GM23248 (cell line): ENCODE measurements at regions not wholly inside any gene's neighbourhood (a gene's known extent, or its start where the extent isn't known, plus 50 kb on each side); places are given as distances from the start of the nearest gene placed in this dataset.

Experiments used
- DNase-seq: peaks from one replicate; pipeline ENCODE4 v3.0.0-alpha.2; 2015
- H2AFZ ChIP-seq: fragments of 200-600 bp; sonication (generic); 2 replicates; pipeline ENCODE4 v1.6.1; 2016; ENCODE audit warnings: antibody characterized with exemption
- H3F3A ChIP-seq: fragments of 200-600 bp; sonication (generic); 2 replicates; pipeline ENCODE4 v1.6.1; 2016; ENCODE audit warnings: mild to moderate bottlenecking, antibody characterized with exemption, mixed run types; ENCODE audit not compliant: insufficient read depth
- H3K27ac ChIP-seq: fragments of 200-600 bp; sonication (generic); 2 replicates; pipeline ENCODE4 v1.5.1; 2016; ENCODE audit warnings: mild to moderate bottlenecking
- H3K27me3 ChIP-seq: fragments of 200-600 bp; sonication (generic); replicated peaks from 2 replicates; pipeline ENCODE4 v1.6.1; 2016; ENCODE audit warnings: mild to moderate bottlenecking; ENCODE audit not compliant: insufficient read depth
- H3K36me3 ChIP-seq: fragments of 200-600 bp; sonication (generic); 2 replicates; pipeline ENCODE4 v1.6.1; 2016; ENCODE audit warnings: low read depth, mild to moderate bottlenecking
- H3K4me1 ChIP-seq: fragments of 200-600 bp; sonication (generic); 2 replicates; pipeline ENCODE4 v1.6.1; 2016; ENCODE audit warnings: mild to moderate bottlenecking; ENCODE audit not compliant: insufficient read depth
- H3K4me2 ChIP-seq: fragments of 200-600 bp; sonication (generic); one replicate; pipeline ENCODE4 v1.6.1; 2016; ENCODE audit warnings: mild to moderate bottlenecking; ENCODE audit not compliant: unreplicated experiment
- H3K4me3 ChIP-seq: fragments of 200-600 bp; sonication (generic); 2 replicates; pipeline ENCODE4 v1.5.1; 2016; ENCODE audit warnings: mild to moderate bottlenecking
- H3K79me2 ChIP-seq: fragments of 200-600 bp; sonication (generic); 2 replicates; pipeline ENCODE4 v1.6.1; 2016; ENCODE audit warnings: mild to moderate bottlenecking; ENCODE audit not compliant: insufficient read depth
- H3K9ac ChIP-seq: fragments of 200-600 bp; sonication (generic); 2 replicates; pipeline ENCODE4 v1.6.1; 2016; ENCODE audit warnings: mild to moderate bottlenecking
- H3K9me2 ChIP-seq: fragments of 200-600 bp; sonication (generic); 2 replicates; pipeline ENCODE4 v1.6.1; 2016; ENCODE audit warnings: mixed run types, mild to moderate bottlenecking, moderate library complexity; ENCODE audit not compliant: insufficient read depth
- H3K9me3 ChIP-seq: fragments of 200-600 bp; sonication (generic); one replicate; pipeline ENCODE4 v1.6.1; 2017; ENCODE audit warnings: low read depth
- H4K20me1 ChIP-seq: fragments of 200-600 bp; sonication (generic); 2 replicates; pipeline ENCODE4 v1.6.0; 2016; ENCODE audit not compliant: insufficient read depth
- EZH2 ChIP-seq: fragments of 200-600 bp; sonication (generic); IDR thresholded peaks from 2 replicates; pipeline ENCODE4 v1.6.1; 2018; ENCODE audit warnings: antibody characterized with exemption, mild to moderate bottlenecking; ENCODE audit not compliant: insufficient read depth, poor library complexity, severe bottlenecking
- EZH2phosphoT487 ChIP-seq: fragments of 200-600 bp; sonication (generic); IDR thresholded peaks from 2 replicates; pipeline ENCODE4 v1.6.1; 2018; ENCODE audit warnings: antibody characterized with exemption, moderate library complexity, mild to moderate bottlenecking, low read depth; ENCODE audit not compliant: insufficient read depth
- WGBS, 2 experiments: methylation state at CpG; one replicate each; pipeline ENCODE4 v1.1.6; 2015 to 2017; ENCODE audit warnings: low lambda C conversion rate in 2 of 2, low coverage in 1 of 2; ENCODE audit errors: missing lambda C conversion rate in 2 of 2; 5-methylcytosine and 5-hydroxymethylcytosine counted together
- in situ Hi-C: fragments of 300-500 bp; cut with MboI; formaldehyde crosslinking; loops from 2 replicates; pipeline ENCODE4 v1.15.0; 2020

GRCh38 chr2:88845772-88846661 is 154.5 kb downstream of the RPIA start:
- 5 to 6% methylated on average over 3 of the region's 3 CpGs for WGBS, 2 experiments
- in situ Hi-C loops: no loop called here
- H3K4me1 ChIP-seq: no peaks in the 10 kb centered on the region

GRCh38 chr2:88852753-88853402 is 161.4 kb downstream of the RPIA start:
- Histone ChIP-seq H3K4me3 (no peak overlapping the region), H3K9me3 (no peaks in the 10 kb centered on the region), H4K20me1 (no peaks in the 10 kb centered on the region), H3K4me1 (no peaks in the 10 kb centered on the region), H3K4me2 (no peak overlapping the region), H3K36me3 (no peaks in the 10 kb centered on the region), H3K27me3 (peaks cover 17% of the 10 kb centered on the region; the same call in 1 of the 2 replicates), H3K27ac (no peak overlapping the region), H3K9me2 (no peaks in the 10 kb centered on the region), H3K9ac (no peak overlapping the region), H3F3A (no peaks in the 10 kb centered on the region), H2AFZ (no peak overlapping the region), H3K79me2 (no peaks in the 10 kb centered on the region)
- DNase-seq: no peak
- in situ Hi-C loops: no loop called here
- TF ChIP-seq EZH2phosphoT487 (no peak), EZH2 (no peak)
- 38 to 46% methylated on average over 3 of the region's 3 CpGs for WGBS, 2 experiments

More at GRCh38 chr2:88845772-88846661, 154.5 kb downstream of the RPIA start:
- Histone ChIP-seq H3K79me2 (no peaks in the 10 kb centered on the region), H3K9ac (no peak overlapping the region), H3K27ac (no peak overlapping the region), H2AFZ (no peak overlapping the region), H3K9me2 (no peaks in the 10 kb centered on the region), H3K4me3 (no peak overlapping the region), H3K36me3 (no peaks in the 10 kb centered on the region), H3K27me3 (peaks cover 20% of the 10 kb centered on the region; the same call in 1 of the 2 replicates), H4K20me1 (no peaks in the 10 kb centered on the region), H3K4me2 (no peak overlapping the region), H3F3A (no peaks in the 10 kb centered on the region), H3K9me3 (no peaks in the 10 kb centered on the region)
- no peak for TF ChIP-seq EZH2
- no peak for TF ChIP-seq EZH2phosphoT487
- no peak for DNase-seq

GRCh38 chr2:88853403-88853790 is 161.9 kb downstream of the RPIA start:
- no peaks in the 10 kb centered on the region for H3K9me3 ChIP-seq
- H3K4me2 ChIP-seq: no peak overlapping the region
- H3K9me2 ChIP-seq: no peaks in the 10 kb centered on the region
- H3K27me3 ChIP-seq: peaks cover 14% of the 10 kb centered on the region; the same call in 1 of the 2 replicates
- H3K4me3 ChIP-seq: no peak overlapping the region
- WGBS, 2 experiments: 5 to 7% methylated on average over 2 of the region's 2 CpGs
- H3K9ac ChIP-seq: no peak overlapping the region
- DNase-seq: no peak
- H3K27ac ChIP-seq: no peak overlapping the region
- TF ChIP-seq EZH2phosphoT487: no peak
- TF ChIP-seq EZH2: no peak
- no peaks in the 10 kb centered on the region for H3K79me2 ChIP-seq
- in situ Hi-C loops: no loop called here
- no peaks in the 10 kb centered on the region for H3K36me3 ChIP-seq
- H4K20me1 ChIP-seq: no peaks in the 10 kb centered on the region
- H3K4me1 ChIP-seq: no peaks in the 10 kb centered on the region
- no peak overlapping the region for H2AFZ ChIP-seq
- no peaks in the 10 kb centered on the region for H3F3A ChIP-seq

GRCh38 chr2:88854528-88854927 is 163.1 kb downstream of the RPIA start:
- Histone ChIP-seq H3K4me3 (no peak overlapping the region), H3K9ac (no peak overlapping the region), H3K27me3 (0 out of 2 replicates have a peak, but pooled peaks cover 11% of the 10 kb centered on the region), H4K20me1 (no peaks in the 10 kb centered on the region), H3K9me2 (no peaks in the 10 kb centered on the region), H2AFZ (no peak overlapping the region), H3K9me3 (no peaks in the 10 kb centered on the region), H3K4me2 (no peak overlapping the region), H3K36me3 (no peaks in the 10 kb centered on the region), H3K27ac (no peak overlapping the region), H3K79me2 (no peaks in the 10 kb centered on the region), H3K4me1 (no peaks in the 10 kb centered on the region), H3F3A (no peaks in the 10 kb centered on the region)
- TF ChIP-seq EZH2phosphoT487: no peak
- TF ChIP-seq EZH2: no peak
- WGBS, 2 experiments: 6 to 16% methylated on average over 2 of the region's 2 CpGs
- DNase-seq: no peak
- in situ Hi-C loops: no loop called here
